ENCODE measurements at regions not wholly inside any gene's neighbourhood (a gene's known extent, or its start where the extent isn't known, plus 50 kb on each side); places are given as distances from the start of the nearest gene placed in this dataset.

GRCh38 chr2:898319-898718 is 52.3 kb upstream of the SNTG2 start:
- no peak for ATAC-seq (ENCODE audit: poor library complexity)
- intact Hi-C loops (cut with DNase I): no loop called here
- DNase-seq: no peak

- intact Hi-C loops (cut with DNase I): no loop called here
- no peak for DNase-seq
- ATAC-seq (ENCODE audit: poor library complexity): no peak
Measured at GRCh38 chr2:897091-897490, 53.6 kb upstream of the SNTG2 start.

GRCh38 chr2:893311-893710 is 57.3 kb upstream of the SNTG2 start:
- DNase-seq (no peak), ATAC-seq (ENCODE audit: poor library complexity) (no peak)
- intact Hi-C loops (cut with DNase I): no loop called here

GRCh38 chr2:892892-893291 is 57.8 kb upstream of the SNTG2 start:
- intact Hi-C loops (cut with DNase I): no loop called here
- ATAC-seq (ENCODE audit: poor library complexity): no peak
- no peak for DNase-seq

- ATAC-seq (ENCODE audit: poor library complexity) (no peak), DNase-seq (no peak)
- intact Hi-C loops (cut with DNase I): no loop called here
Measured at GRCh38 chr2:892401-892800, 58.2 kb upstream of the SNTG2 start.

- ATAC-seq (ENCODE audit: poor library complexity) (no peak), DNase-seq (no peak)
- intact Hi-C loops (cut with DNase I): no loop called here
Measured at GRCh38 chr2:891734-892133, 58.9 kb upstream of the SNTG2 start.

GRCh38 chr2:890791-891190 is 59.9 kb upstream of the SNTG2 start:
- ATAC-seq (ENCODE audit: poor library complexity): no peak
- intact Hi-C loops (cut with DNase I): no loop called here
- no peak for DNase-seq

GRCh38 chr2:890214-890613 is 60.4 kb upstream of the SNTG2 start:
- intact Hi-C loops (cut with DNase I): no loop called here
- DNase-seq: no peak
- ATAC-seq (ENCODE audit: poor library complexity): no peak

- ATAC-seq (ENCODE audit: poor library complexity) (no peak), DNase-seq (no peak)
- intact Hi-C loops (cut with DNase I): no loop called here
Measured at GRCh38 chr2:888906-889566, 61.6 kb upstream of the SNTG2 start.

- no peak for DNase-seq
- no peak for ATAC-seq (ENCODE audit: poor library complexity)
- intact Hi-C loops (cut with DNase I): no loop called here
Measured at GRCh38 chr2:888211-888801, 62.3 kb upstream of the SNTG2 start.

- intact Hi-C loops (cut with DNase I): no loop called here
- no peak for ATAC-seq (ENCODE audit: poor library complexity)
- no peak for DNase-seq
Measured at GRCh38 chr2:887639-888038, 63.0 kb upstream of the SNTG2 start.

GRCh38 chr2:886072-887022 is 64.3 kb upstream of the SNTG2 start:
- ATAC-seq (ENCODE audit: poor library complexity): no peak
- intact Hi-C loops (cut with DNase I): no loop called here
- DNase-seq: no peak

- DNase-seq: no peak
- intact Hi-C loops (cut with DNase I): no loop called here
- no peak for ATAC-seq (ENCODE audit: poor library complexity)
Measured at GRCh38 chr2:885230-886071, 65.2 kb upstream of the SNTG2 start.

GRCh38 chr2:883803-884748 is 66.6 kb upstream of the SNTG2 start:
- DNase-seq: no peak
- ATAC-seq (ENCODE audit: poor library complexity): no peak
- intact Hi-C loops (cut with DNase I): no loop called here

GRCh38 chr2:883260-883802 is 67.3 kb upstream of the SNTG2 start:
- intact Hi-C loops (cut with DNase I): no loop called here
- DNase-seq (no peak), ATAC-seq (ENCODE audit: poor library complexity) (no peak)

- DNase-seq (no peak), ATAC-seq (ENCODE audit: poor library complexity) (no peak)
- intact Hi-C loops (cut with DNase I): no loop called here
Measured at GRCh38 chr2:881204-881918, 69.3 kb upstream of the SNTG2 start.
